Left lung (tissue), 4 donors: ENCODE measurements at regions not wholly inside any gene's neighbourhood (a gene's known extent, or its start where the extent isn't known, plus 50 kb on each side); places are given as distances from the start of the nearest gene placed in this dataset.

ENCODE experiments used
- ATAC-seq: fragments of 200-7000 bp; cut with Tn5 transposase; one replicate; pipeline ENCODE4 v1.9.1; 2020; ENCODE audit warnings: moderate library complexity
- DNase-seq, 4 donors: peaks; one replicate each; pipeline ENCODE4 v3.0.0-alpha.2; 2013 to 2020
- H3K27ac ChIP-seq, 2 donors: fragments of 200-600 bp; sonication (generic) in 1 of 2; one replicate each; pipeline versions ENCODE4 v1.5.0 to v1.8.0; 2020 to 2021
- H3K27me3 ChIP-seq, 2 donors: fragments of 200-600 bp; sonication (generic) in 1 of 2; one replicate each; pipeline versions ENCODE4 v1.5.0 to v1.8.0; 2020 to 2021
- H3K36me3 ChIP-seq, 2 donors: fragments of 200-600 bp; sonication (generic) in 1 of 2; one replicate each; pipeline versions ENCODE4 v1.5.0 to v1.8.0; 2020 to 2021
- H3K4me1 ChIP-seq, 2 donors: fragments of 200-600 bp; one replicate each; pipeline ENCODE4 v1.8.0; 2021
- H3K4me3 ChIP-seq, 2 donors: fragments of 200-600 bp; sonication (generic) in 1 of 2; one replicate each; pipeline versions ENCODE4 v1.5.0 to v1.8.0; 2020 to 2021; ENCODE audit warnings: mild to moderate bottlenecking in 1 of 2
- H3K9me3 ChIP-seq, 2 donors: fragments of 200-600 bp; sonication (generic) in 1 of 2; one replicate each; pipeline versions ENCODE4 v1.5.0 to v1.8.0; 2020 to 2021
- intact Hi-C, 2 donors: fragments of 100-400 bp; cut with DNase I; formaldehyde crosslinking; loops; one replicate each; pipeline versions ENCODE4 v1.11.2 to v1.14.2; 2022
- TF ChIP-seq, protein P1 (sequence below), 2 donors: fragments of 200-600 bp; sonication (generic) in 1 of 2; IDR thresholded peaks; one replicate each; pipeline versions ENCODE4 v1.5.0 to v1.8.0; 2021; ENCODE audit warnings: antibody characterized with exemption in 2 of 2
- donor health status: DM: no; HTN: yes; CAD: no.
- donor health status: DM: no; HTN: no; CAD: no.

DNA sequence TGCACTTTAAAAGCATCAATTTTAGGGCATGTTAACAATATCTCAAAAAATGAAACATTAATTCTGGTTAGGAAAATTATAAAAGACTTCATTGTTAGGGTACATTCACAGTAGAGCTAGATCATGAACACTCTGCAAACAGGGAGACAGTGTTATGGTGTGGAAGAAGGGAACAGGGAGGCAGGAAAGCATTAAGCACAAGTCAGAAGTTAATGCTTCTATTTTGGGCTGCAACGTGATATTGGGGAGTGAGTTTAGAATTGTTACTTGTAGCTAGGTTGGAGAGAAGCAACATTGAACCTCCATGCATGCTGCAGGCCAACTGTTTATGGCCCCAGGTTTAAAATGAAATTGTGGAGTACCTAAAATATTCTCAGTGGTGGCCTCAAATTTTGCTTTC is 278.1 kb upstream of the NMUR2 start:
- TF ChIP-seq, protein P1, sequence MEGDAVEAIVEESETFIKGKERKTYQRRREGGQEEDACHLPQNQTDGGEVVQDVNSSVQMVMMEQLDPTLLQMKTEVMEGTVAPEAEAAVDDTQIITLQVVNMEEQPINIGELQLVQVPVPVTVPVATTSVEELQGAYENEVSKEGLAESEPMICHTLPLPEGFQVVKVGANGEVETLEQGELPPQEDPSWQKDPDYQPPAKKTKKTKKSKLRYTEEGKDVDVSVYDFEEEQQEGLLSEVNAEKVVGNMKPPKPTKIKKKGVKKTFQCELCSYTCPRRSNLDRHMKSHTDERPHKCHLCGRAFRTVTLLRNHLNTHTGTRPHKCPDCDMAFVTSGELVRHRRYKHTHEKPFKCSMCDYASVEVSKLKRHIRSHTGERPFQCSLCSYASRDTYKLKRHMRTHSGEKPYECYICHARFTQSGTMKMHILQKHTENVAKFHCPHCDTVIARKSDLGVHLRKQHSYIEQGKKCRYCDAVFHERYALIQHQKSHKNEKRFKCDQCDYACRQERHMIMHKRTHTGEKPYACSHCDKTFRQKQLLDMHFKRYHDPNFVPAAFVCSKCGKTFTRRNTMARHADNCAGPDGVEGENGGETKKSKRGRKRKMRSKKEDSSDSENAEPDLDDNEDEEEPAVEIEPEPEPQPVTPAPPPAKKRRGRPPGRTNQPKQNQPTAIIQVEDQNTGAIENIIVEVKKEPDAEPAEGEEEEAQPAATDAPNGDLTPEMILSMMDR (IDR thresholded peaks at IDR 0.05): no peak
- Histone ChIP-seq H3K27ac (no peak overlapping the region), H3K27me3 (no peaks in the 10 kb centered on the region), H3K4me3 (no peak overlapping the region), H3K4me1 (no peaks in the 10 kb centered on the region), H3K36me3 (no peaks in the 10 kb centered on the region), H3K9me3 (peaks cover 0 to 6% of the 10 kb centered on the region in 2 donors)
- no peak for ATAC-seq
- intact Hi-C loops: no loop called here
- DNase-seq: no peak

DNA sequence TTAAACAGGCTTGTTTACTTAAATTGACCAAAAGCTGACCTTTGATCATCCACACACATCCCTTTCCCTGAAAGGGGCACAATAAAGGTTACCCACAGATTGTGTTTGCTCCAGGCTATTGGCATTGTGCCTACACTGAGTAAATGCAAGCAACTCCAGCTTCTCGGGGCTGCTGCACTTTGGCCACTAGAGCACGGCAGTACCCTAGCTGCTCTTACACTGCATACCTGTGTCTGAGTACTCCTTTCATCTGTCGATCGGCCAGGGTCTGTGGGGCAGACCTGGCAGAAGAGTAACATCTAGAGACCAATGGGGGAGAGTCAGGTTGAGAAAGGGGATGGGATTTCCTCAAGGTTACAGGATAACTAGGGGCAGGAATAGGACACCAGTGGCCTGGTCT is 281.9 kb upstream of the NMUR2 start:
- TF ChIP-seq, protein P1 (IDR thresholded peaks at IDR 0.05): no peak
- H3K4me3 ChIP-seq: no peak overlapping the region
- intact Hi-C loops: no loop called here

DNA sequence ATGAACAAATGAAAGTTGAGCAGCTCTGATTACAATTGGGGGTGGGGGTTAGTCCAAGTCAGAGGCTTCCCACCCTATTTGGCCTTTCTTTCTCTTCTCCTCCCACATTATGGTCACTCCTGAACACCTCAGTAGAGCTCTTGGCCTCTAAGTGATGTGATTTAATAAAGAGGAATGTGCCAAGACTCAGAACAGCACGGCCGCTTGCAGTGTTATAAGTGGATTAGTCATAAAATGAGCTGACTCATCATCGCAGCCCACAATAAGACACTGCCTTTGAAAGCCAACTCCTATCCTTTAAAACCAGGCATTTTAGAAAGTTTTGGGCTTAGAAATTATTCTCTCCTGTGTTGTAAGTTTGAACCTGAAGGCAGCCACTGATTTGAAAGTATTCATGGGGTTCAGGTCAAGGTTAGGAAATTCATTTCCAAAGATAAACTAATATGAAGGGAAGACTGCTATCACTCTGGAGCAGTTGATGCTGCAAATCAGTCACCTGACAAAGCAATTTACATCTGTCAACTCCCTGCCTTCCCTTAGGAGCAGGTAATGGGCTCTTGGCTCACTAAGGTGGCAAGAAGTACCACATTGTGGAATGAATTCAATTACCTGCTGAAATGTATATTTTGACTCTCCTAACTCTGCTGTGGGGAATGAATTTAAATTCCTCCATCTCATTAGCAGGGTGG is 283.6 kb upstream of the NMUR2 start:
- DNase-seq (peak in 2 of 4 donors; percentile 1 to 35), ATAC-seq (peak; percentile 96)
- no peaks in the 10 kb centered on the region for H3K27me3 ChIP-seq
- no peaks in the 10 kb centered on the region for H3K4me1 ChIP-seq
- TF ChIP-seq, protein P1 (IDR thresholded peaks at IDR 0.05): no peak
- intact Hi-C loops: no loop called here
- H3K36me3 ChIP-seq: no peaks in the 10 kb centered on the region
- H3K4me3 ChIP-seq: no peak overlapping the region
- no peak overlapping the region for H3K27ac ChIP-seq
- peaks cover 0 to 6% of the 10 kb centered on the region in 2 donors for H3K9me3 ChIP-seq

More for the DNA sequence above, 281.9 kb upstream of the NMUR2 start:
- H3K9me3 ChIP-seq: peaks cover 0 to 6% of the 10 kb centered on the region in 2 donors
- H3K36me3 ChIP-seq: no peaks in the 10 kb centered on the region
- H3K27ac ChIP-seq: no peak overlapping the region
- DNase-seq: peak in 1 of 4 donors; percentile 37
- no peaks in the 10 kb centered on the region for H3K4me1 ChIP-seq
- H3K27me3 ChIP-seq: no peaks in the 10 kb centered on the region
- ATAC-seq: no peak

DNA sequence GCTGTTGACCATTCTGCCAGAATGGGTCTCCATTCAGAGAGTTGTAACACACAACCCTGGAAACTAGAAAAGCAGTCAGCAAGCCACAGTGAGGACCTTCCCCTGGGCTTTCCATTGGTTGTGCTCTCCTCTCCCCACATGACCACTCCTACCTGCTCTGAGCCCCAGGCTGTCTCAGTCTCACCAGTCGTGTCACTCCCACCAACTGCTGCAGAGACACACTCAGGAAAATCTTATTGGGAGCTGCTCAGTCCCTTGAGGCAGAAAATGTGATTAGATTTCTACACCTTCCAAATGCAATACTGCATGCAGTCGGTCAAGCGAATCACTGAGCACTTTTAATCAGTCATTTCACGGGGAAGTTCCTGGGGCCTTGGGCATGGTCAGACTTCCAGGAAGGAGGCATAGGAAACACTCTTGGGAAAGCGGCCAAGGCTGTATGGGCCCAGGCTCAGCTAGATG is 284.2 kb upstream of the NMUR2 start:
- no peak overlapping the region for H3K4me3 ChIP-seq
- no peaks in the 10 kb centered on the region for H3K36me3 ChIP-seq
- no peaks in the 10 kb centered on the region for H3K27me3 ChIP-seq
- DNase-seq: no peak
- intact Hi-C loops: no loop called here
- no peaks in the 10 kb centered on the region for H3K4me1 ChIP-seq
- H3K27ac ChIP-seq: no peak overlapping the region
- peak; percentile 22 for ATAC-seq
- peaks cover 0 to 6% of the 10 kb centered on the region in 2 donors for H3K9me3 ChIP-seq
- TF ChIP-seq, protein P1 (IDR thresholded peaks at IDR 0.05): no peak

DNA sequence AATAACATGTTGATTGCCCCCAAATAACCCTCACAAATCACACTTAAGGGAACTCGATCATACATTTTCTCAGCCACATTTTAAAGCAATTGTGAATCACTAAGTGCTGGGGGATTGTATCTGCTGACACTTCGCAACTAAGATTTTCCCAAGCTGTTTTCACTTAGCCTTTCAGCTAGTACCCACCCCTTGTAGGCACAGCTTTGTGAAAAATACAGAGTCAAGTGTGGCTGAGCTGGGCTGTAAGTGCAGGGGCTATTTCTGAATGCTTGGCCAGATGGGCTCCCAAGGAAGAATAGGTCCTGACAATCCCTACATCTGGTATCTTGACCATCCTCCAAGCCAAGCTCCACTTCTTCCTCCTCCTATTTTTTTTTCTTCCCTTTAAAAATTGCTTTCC is 289.2 kb upstream of the NMUR2 start:
- H3K4me3 ChIP-seq: no peak overlapping the region
- intact Hi-C loops: no loop called here
- no peak overlapping the region for H3K27ac ChIP-seq
- ATAC-seq: no peak
- no peaks in the 10 kb centered on the region for H3K27me3 ChIP-seq
- H3K4me1 ChIP-seq: no peaks in the 10 kb centered on the region
- H3K9me3 ChIP-seq: peaks cover 0 to 7% of the 10 kb centered on the region in 2 donors
- TF ChIP-seq, protein P1 (IDR thresholded peaks at IDR 0.05): no peak
- no peaks in the 10 kb centered on the region for H3K36me3 ChIP-seq
- no peak for DNase-seq
